ENCODE measurements at regions not wholly inside any gene's neighbourhood (a gene's known extent, or its start where the extent isn't known, plus 50 kb on each side); places are given as distances from the start of the nearest gene placed in this dataset.
A peak's percentile ranks its signal among the peaks of the same experiment; 100 is the strongest.

GRCh38 chr3:30554317-30554690, 52.1 kb upstream of the TGFBR2 start:
- H3K18ac ChIP-seq (ENCODE audit: extremely low read depth, low read length), result no peak overlapping the region
- no peak overlapping the region for H3K56ac ChIP-seq (replicated peaks; ENCODE audit: insufficient read length, low read depth, low read length)
- H3K36me3 ChIP-seq (ENCODE audit: control insufficient read depth in 2 of 4, insufficient read depth in 4 of 4, low read length in 3 of 4), result no peaks in the 10 kb centered on the region
- H3K4me1 ChIP-seq (replicated peaks in 1 of 4; ENCODE audit: control insufficient read depth in 3 of 4, insufficient read depth in 4 of 4, low read length in 3 of 4), result peaks cover 0 to 18% (median 8%) of the 10 kb centered on the region in 4 experiments; a peak in 5 of 7 replicates
- 0 out of 7 replicates have a peak, but pooled peaks cover 0 to 3% (median 0%) of the 10 kb centered on the region in 4 experiments for H3K27me3 ChIP-seq (replicated peaks in 1 of 4; ENCODE audit: control insufficient read depth in 3 of 4, extremely low read depth in 1 of 4, insufficient read depth in 3 of 4, low read length in 3 of 4)
- FAIRE-seq (no peak), DNase-seq (ENCODE audit: low read depth in 1 of 2, low spot score in 2 of 2) (no peak)
- H3K27ac ChIP-seq (ENCODE audit: low read depth, low read length), result no peak overlapping the region
- no peak overlapping the region for H2BK20ac ChIP-seq (ENCODE audit: low read length)
- H3K14ac ChIP-seq (ENCODE audit: insufficient read length), result no peak overlapping the region
- H3K23me2 ChIP-seq (ENCODE audit: low read depth, low read length), result no peaks in the 10 kb centered on the region
- H2BK120ac ChIP-seq (replicated peaks; ENCODE audit: low read depth, low read length), result no peak overlapping the region
- no peak overlapping the region for H2BK12ac ChIP-seq (ENCODE audit: low read depth, low read length)
- H2BK5ac ChIP-seq (ENCODE audit: low read depth, low read length), result no peak overlapping the region
- no peak overlapping the region for H4K5ac ChIP-seq (ENCODE audit: insufficient read length, low read depth, low read length)
- peak overlapping the region; percentile 89; the same call in 1 of the 2 replicates for H2BK15ac ChIP-seq (ENCODE audit: low read length)
- ChIA-PET CTCF (ENCODE audit: partially characterized antibody) (interaction anchor here (0.9 kb wide), 2 partner anchors 139 to 512 kb away, joined by 3 read pairs; no protein-coding TSS in a partner anchor), POLR2A (ENCODE audit: partially characterized antibody) (no interaction called here)
- no peak overlapping the region for H2AK5ac ChIP-seq (ENCODE audit: low read depth, low read length)
- H3K23ac ChIP-seq (ENCODE audit: insufficient read length), result no peak overlapping the region
- H3K4ac ChIP-seq (replicated peaks; ENCODE audit: insufficient read length, low read depth, low read length), result no peak overlapping the region
- no peak overlapping the region for H3K4me2 ChIP-seq (ENCODE audit: insufficient read depth in 1 of 2, low read depth in 2 of 2, low read length in 2 of 2)
- H4K91ac ChIP-seq (replicated peaks; ENCODE audit: insufficient read length, low read length), result peak overlapping the region; percentile 67
- H4K8ac ChIP-seq (ENCODE audit: extremely low read depth, insufficient read depth, low read length), result no peak overlapping the region
- no peak overlapping the region for H3K9ac ChIP-seq (replicated peaks in 1 of 4; ENCODE audit: extremely low read depth in 1 of 4, low read depth in 3 of 4, low read length in 3 of 4)
- no peak overlapping the region for H2AFZ ChIP-seq (ENCODE audit: low read length)
- H3K4me3 ChIP-seq (ENCODE audit: extremely low read depth in 1 of 4, insufficient read depth in 2 of 4, low read depth in 3 of 4, low read length in 4 of 4), result no peak overlapping the region
- no peaks in the 10 kb centered on the region for H3K79me2 ChIP-seq (ENCODE audit: control insufficient read depth in 1 of 2, insufficient read depth in 2 of 2, low read length in 2 of 2)
- no peaks in the 10 kb centered on the region for H3K79me1 ChIP-seq (ENCODE audit: low read depth, low read length)
- no peaks in the 10 kb centered on the region for H3K9me3 ChIP-seq (ENCODE audit: insufficient read depth in 2 of 2, low read depth in 1 of 2, low read length in 1 of 2)
- WGBS, 2 experiments (ENCODE audit: extremely low coverage in 1 of 2, insufficient coverage in 1 of 2, insufficient read length in 1 of 2, insufficient replicate concordance in 2 of 2, low coverage in 1 of 2, low lambda C conversion rate in 2 of 2, missing lambda C conversion rate in 1 of 2), result 93% methylated on average over 1 of the region's 1 CpG; no CpG with 5 or more reads in 1 of the 2 experiments
- H4K20me1 ChIP-seq (replicated peaks in 1 of 2; ENCODE audit: control insufficient read depth in 1 of 2, insufficient read depth in 2 of 2, low read length in 2 of 2), result no peaks in the 10 kb centered on the region
- TF ChIP-seq FOSL1 (IDR thresholded peaks at IDR 0.05; ENCODE audit: insufficient read depth, low read depth, low read length) (no peak), SUZ12 (IDR thresholded peaks at IDR 0.05; ENCODE audit: low read length) (no peak), KDM5A (IDR thresholded peaks at IDR 0.05; ENCODE audit: low read length) (no peak), SP1 (IDR thresholded peaks at IDR 0.05; ENCODE audit: low read depth, low read length) (no peak), RFX5 (IDR thresholded peaks at IDR 0.05; ENCODE audit: borderline replicate concordance, low read depth, low read length) (no peak), YY1 (IDR thresholded peaks at IDR 0.05; ENCODE audit: low read depth, low read length) (no peak), RXRA (IDR thresholded peaks at IDR 0.05; ENCODE audit: insufficient read depth, low read depth, low read length) (no peak), JUN (IDR thresholded peaks at IDR 0.05; ENCODE audit: low read depth, low read length) (no peak), KDM1A (IDR thresholded peaks at IDR 0.05; ENCODE audit: borderline replicate concordance, low read length) (no peak), TAF7 (optimal IDR thresholded peaks at IDR 0.05; ENCODE audit: borderline replicate concordance, low read depth, low read length) (no peak), SP2 (IDR thresholded peaks at IDR 0.05; ENCODE audit: low read length) (no peak), GTF2F1 (IDR thresholded peaks at IDR 0.05; ENCODE audit: borderline replicate concordance, low read depth, low read length) (no peak), ATF3 (IDR thresholded peaks at IDR 0.05; ENCODE audit: insufficient read depth, low read depth, low read length) (no peak), PHF8 (conservative IDR thresholded peaks at IDR 0.05; ENCODE audit: low read depth, low read length) (no peak), EGR1 (IDR thresholded peaks at IDR 0.05; ENCODE audit: borderline replicate concordance, low read depth, low read length) (no peak)
